ENCODE measurements at regions not wholly inside any gene's neighbourhood (a gene's known extent, or its start where the extent isn't known, plus 50 kb on each side); places are given as distances from the start of the nearest gene placed in this dataset.
"Not testable (repeated sequence)": the region's sequence is repeated elsewhere in the genome, so short reads cannot be mapped to it uniquely, and the experiment has no call there.

- DNase-seq: no peak
- H3K27me3 ChIP-seq: no peaks in the 10 kb centered on the region
- H3K27ac ChIP-seq: no peak overlapping the region
- intact Hi-C loops (cut with DNase I): no loop called here
- no peaks in the 10 kb centered on the region for H3K9me3 ChIP-seq
- H3K4me1 ChIP-seq: no peaks in the 10 kb centered on the region
- no peak overlapping the region for H3K4me3 ChIP-seq (replicated peaks in 1 of 3)
- no peaks in the 10 kb centered on the region for H3K36me3 ChIP-seq
- no peak for TF ChIP-seq CTCF (IDR thresholded peaks at IDR 0.05)
- no peak for TF ChIP-seq POLR2A (IDR thresholded peaks at IDR 0.05)
Observed at GRCh38 chr2:48203668-48204067, 110.8 kb upstream of the FOXN2 start.

- Histone ChIP-seq H3K4me3 (replicated peaks in 1 of 3) (no peak overlapping the region), H3K36me3 (no peaks in the 10 kb centered on the region), H3K27ac (no peak overlapping the region), H3K9me3 (no peaks in the 10 kb centered on the region), H3K27me3 (no peaks in the 10 kb centered on the region), H3K4me1 (no peaks in the 10 kb centered on the region)
- intact Hi-C loops (cut with DNase I): no loop called here
- no peak for DNase-seq
- WGBS, 2 donors: 91% methylated on average over 2 of the region's 2 CpGs
- TF ChIP-seq POLR2A (IDR thresholded peaks at IDR 0.05): no peak
- no peak for TF ChIP-seq CTCF (IDR thresholded peaks at IDR 0.05)
Observed at GRCh38 chr2:48204750-48205136, 109.7 kb upstream of the FOXN2 start.

- no peak for DNase-seq
- Histone ChIP-seq H3K4me1 (no peaks in the 10 kb centered on the region), H3K27me3 (no peaks in the 10 kb centered on the region), H3K9me3 (no peaks in the 10 kb centered on the region), H3K4me3 (replicated peaks in 1 of 3) (no peak overlapping the region), H3K27ac (no peak overlapping the region), H3K36me3 (no peaks in the 10 kb centered on the region)
- TF ChIP-seq POLR2A (IDR thresholded peaks at IDR 0.05) (no peak), CTCF (IDR thresholded peaks at IDR 0.05) (no peak)
- intact Hi-C loops (cut with DNase I): no loop called here
- 72 to 77% methylated on average over 7 of the region's 7 CpGs for WGBS, 2 donors
Observed at GRCh38 chr2:48205137-48205798, 109.2 kb upstream of the FOXN2 start.

GRCh38 chr2:48206056-48206656, 108.3 kb upstream of the FOXN2 start:
- H3K27me3 ChIP-seq; H3K27ac ChIP-seq; H3K36me3 ChIP-seq; H3K4me3 ChIP-seq (replicated peaks in 1 of 3); H3K4me1 ChIP-seq; DNase-seq; H3K9me3 ChIP-seq; intact Hi-C loops (cut with DNase I): not testable (repeated sequence)
- 94% methylated on average over 13 of the region's 13 CpGs for WGBS, 2 donors

- intact Hi-C loops (cut with DNase I): no loop called here
- no peaks in the 10 kb centered on the region for H3K36me3 ChIP-seq
- H3K4me1 ChIP-seq: no peaks in the 10 kb centered on the region
- H3K27ac ChIP-seq: no peak overlapping the region
- no peak for DNase-seq
- H3K4me3 ChIP-seq (replicated peaks in 1 of 3): no peak overlapping the region
- WGBS, 2 donors: 71 to 76% methylated on average over 5 of the region's 5 CpGs
- no peaks in the 10 kb centered on the region for H3K27me3 ChIP-seq
- no peaks in the 10 kb centered on the region for H3K9me3 ChIP-seq
- TF ChIP-seq CTCF (IDR thresholded peaks at IDR 0.05) (no peak), POLR2A (IDR thresholded peaks at IDR 0.05) (no peak)
Observed at GRCh38 chr2:48207201-48207641, 107.3 kb upstream of the FOXN2 start.
